ENCODE measurements at regions not wholly inside any gene's neighbourhood (a gene's known extent, or its start where the extent isn't known, plus 50 kb on each side); places are given as distances from the start of the nearest gene placed in this dataset.

- TF ChIP-seq CTCF (IDR thresholded peaks at IDR 0.05) (no peak), EZH2 (IDR thresholded peaks at IDR 0.05) (no peak), EZH2phosphoT487 (IDR thresholded peaks at IDR 0.05) (no peak)
- Histone ChIP-seq H3K36me3 (no peaks in the 10 kb centered on the region), H3K79me2 (ENCODE audit: low read depth) (no peaks in the 10 kb centered on the region), H3K4me1 (no peaks in the 10 kb centered on the region), H2AFZ (replicated peaks) (no peak overlapping the region), H3K27me3 (no peaks in the 10 kb centered on the region), H3K4me2 (no peak overlapping the region), H3K27ac (no peak overlapping the region), H3K4me3 (no peak overlapping the region), H4K20me1 (ENCODE audit: low read depth) (no peaks in the 10 kb centered on the region), H3K9ac (no peak overlapping the region), H3K9me3 (ENCODE audit: low read depth) (no peaks in the 10 kb centered on the region), H3F3A (ENCODE audit: low read depth) (no peaks in the 10 kb centered on the region)
- Mint-ChIP-seq H3K4me1 (no peaks in the 10 kb centered on the region), H3K27me3 (ENCODE audit: insufficient read depth, low read depth) (no peaks in the 10 kb centered on the region), H3K36me3 (no peaks in the 10 kb centered on the region), H3K4me3 (no peak overlapping the region), H3K9me3 (no peaks in the 10 kb centered on the region), H3K27ac (no peak overlapping the region)
- DNase-seq (ENCODE audit: low spot score) = no peak
These were observed 55.6 kb downstream of the TLNRD1 start for GRCh38 chr15:81056304-81056703.

GRCh38 chr15:81060470-81060869 lies 59.7 kb downstream of the TLNRD1 start:
- H3K27ac Mint-ChIP-seq = no peak overlapping the region
- Histone ChIP-seq H3K36me3 (no peaks in the 10 kb centered on the region), H4K20me1 (ENCODE audit: low read depth) (no peaks in the 10 kb centered on the region), H3K9ac (no peak overlapping the region), H3F3A (ENCODE audit: low read depth) (no peaks in the 10 kb centered on the region), H3K79me2 (ENCODE audit: low read depth) (no peaks in the 10 kb centered on the region), H3K27ac (no peak overlapping the region), H3K4me2 (no peak overlapping the region), H3K9me3 (ENCODE audit: low read depth) (no peaks in the 10 kb centered on the region), H3K4me1 (no peaks in the 10 kb centered on the region), H2AFZ (replicated peaks) (no peak overlapping the region), H3K27me3 (no peaks in the 10 kb centered on the region), H3K4me3 (no peak overlapping the region)
- no peak overlapping the region for H3K4me3 Mint-ChIP-seq
- H3K4me1 Mint-ChIP-seq = no peaks in the 10 kb centered on the region
- H3K36me3 Mint-ChIP-seq = no peaks in the 10 kb centered on the region
- H3K27me3 Mint-ChIP-seq (ENCODE audit: insufficient read depth, low read depth) = no peaks in the 10 kb centered on the region
- TF ChIP-seq EZH2 (IDR thresholded peaks at IDR 0.05) = no peak
- TF ChIP-seq EZH2phosphoT487 (IDR thresholded peaks at IDR 0.05) = no peak
- no peak for TF ChIP-seq CTCF (IDR thresholded peaks at IDR 0.05)
- DNase-seq (ENCODE audit: low spot score) = no peak
- peaks cover 2% of the 10 kb centered on the region for H3K9me3 Mint-ChIP-seq

- DNase-seq (ENCODE audit: low spot score) = no peak
- Mint-ChIP-seq H3K9me3 (peaks cover 2% of the 10 kb centered on the region), H3K36me3 (no peaks in the 10 kb centered on the region), H3K27ac (no peak overlapping the region), H3K27me3 (ENCODE audit: insufficient read depth, low read depth) (no peaks in the 10 kb centered on the region), H3K4me1 (no peaks in the 10 kb centered on the region), H3K4me3 (no peak overlapping the region)
- Histone ChIP-seq H3K4me2 (no peak overlapping the region), H3K79me2 (ENCODE audit: low read depth) (no peaks in the 10 kb centered on the region), H3K27me3 (no peaks in the 10 kb centered on the region), H4K20me1 (ENCODE audit: low read depth) (no peaks in the 10 kb centered on the region), H3F3A (ENCODE audit: low read depth) (no peaks in the 10 kb centered on the region), H3K4me1 (no peaks in the 10 kb centered on the region), H3K27ac (no peak overlapping the region), H3K9me3 (ENCODE audit: low read depth) (no peaks in the 10 kb centered on the region), H2AFZ (replicated peaks) (no peak overlapping the region), H3K4me3 (no peak overlapping the region), H3K9ac (no peak overlapping the region), H3K36me3 (no peaks in the 10 kb centered on the region)
- TF ChIP-seq EZH2phosphoT487 (IDR thresholded peaks at IDR 0.05) = no peak
- TF ChIP-seq EZH2 (IDR thresholded peaks at IDR 0.05) = no peak
- no peak for TF ChIP-seq CTCF (IDR thresholded peaks at IDR 0.05)
These were observed 60.2 kb downstream of the TLNRD1 start for GRCh38 chr15:81060907-81061306.

All from neural progenitor cell (in vitro differentiated cells).